K562 (cell line): ENCODE measurements at regions not wholly inside any gene's neighbourhood (a gene's known extent, or its start where the extent isn't known, plus 50 kb on each side); places are given as distances from the start of the nearest gene placed in this dataset.

Source experiments
- ATAC-seq: fragments of 200-7000 bp; cut with Tn5 transposase; 3 replicates; pipeline ENCODE4 v1.9.1; 2020; ENCODE audit warnings: moderate library complexity
- BruUV-seq: library from RNA; stranded (reverse); fragments of 400-500 nt; replicated peaks from 2 replicates; lab custom pipeline; 2021; lab: Mats Ljungman, UMichigan
- CTCF ChIA-PET: fragments of 300-600 bp; formaldehyde crosslinking; extraction: SDS; loops from one replicate; lab custom pipeline; 2021; ENCODE audit warnings: low intra/inter-chr PET ratio; lab: Yijun Ruan, JAX
- POLR2A ChIA-PET: fragments of 300-600, 350-650 bp; sonication (Branson Sonifier 250); formaldehyde crosslinking; extraction: SDS; loops from one replicate; lab custom pipeline; 2021; ENCODE audit warnings: antibody characterized with exemption, inconsistent platforms; lab: Yijun Ruan, JAX
- DNase-seq, 4 experiments: peaks; one replicate each; pipeline versions ENCODE4 v3.0.0 to v3.0.0-alpha.2; 2011 to 2018; ENCODE audit warnings: low spot score in 3 of 4, mixed read lengths in 3 of 4; ENCODE audit errors: extremely low read depth in 1 of 4
- FAIRE-seq: peaks from 2 replicates; lab custom pipeline; 2011; peaks lifted over from hg19 to GRCh38; lab: Jason Lieb, UNC
- H2AFZ ChIP-seq: 2 replicates; pipeline ENCODE4 v1.6.0; 2011; ENCODE audit warnings: low read depth, low read length, control low read depth, inconsistent platforms
- H3K27ac ChIP-seq: fragments of 200-600 bp; 3 replicates; pipeline ENCODE4 v1.8.0; 2011; ENCODE audit warnings: low read depth, mild to moderate bottlenecking, control low read depth, inconsistent platforms, low read length, moderate library complexity, mixed read lengths; ENCODE audit errors: extremely low read depth
- H3K27me3 ChIP-seq, 2 experiments: fragments of 300-600 bp in 1 of 2; 2 replicates in 1 of 2; 3 replicates in 1 of 2; pipeline versions ENCODE4 v1.6.0 to v1.8.0; 2011; ENCODE audit warnings: inconsistent platforms in 2 of 2, low read length in 2 of 2, mild to moderate bottlenecking in 1 of 2, mixed read lengths in 1 of 2, moderate library complexity in 1 of 2; ENCODE audit not compliant: control insufficient read depth in 2 of 2, insufficient read depth in 2 of 2
- H3K36me3 ChIP-seq: fragments of 300-600 bp; 3 replicates; pipeline ENCODE4 v1.8.0; 2011; ENCODE audit warnings: mild to moderate bottlenecking, low read length, inconsistent platforms; ENCODE audit not compliant: control insufficient read depth, insufficient read depth
- H3K4me1 ChIP-seq, 2 experiments: fragments of 200-600 bp in 1 of 2; replicated peaks in 1 of 2; 2 replicates in 1 of 2; 3 replicates in 1 of 2; pipeline versions ENCODE4 v1.5.1 to v1.8.0; 2011; ENCODE audit warnings: inconsistent platforms in 2 of 2, low read length in 2 of 2, mild to moderate bottlenecking in 1 of 2, mixed read lengths in 1 of 2, moderate library complexity in 1 of 2; ENCODE audit not compliant: control insufficient read depth in 2 of 2, insufficient read depth in 2 of 2
- H3K4me2 ChIP-seq: 2 replicates; pipeline ENCODE4 v1.6.1; 2011; ENCODE audit warnings: low read length, control low read depth, inconsistent platforms, mixed read lengths; ENCODE audit not compliant: insufficient read depth
- H3K4me3 ChIP-seq: fragments of 200-600 bp; sonication (generic), shearing (Covaris generic); 2 replicates; pipeline ENCODE4 v1.5.1; 2016; ENCODE audit warnings: control low read depth, inconsistent platforms
- H3K79me2 ChIP-seq: fragments of 200-600 bp; 3 replicates; pipeline ENCODE4 v1.8.0; 2011; ENCODE audit warnings: low read length, inconsistent platforms; ENCODE audit not compliant: control insufficient read depth, insufficient read depth
- H3K9ac ChIP-seq, 2 experiments: 2 replicates each; pipeline versions ENCODE4 v1.6.0 to v1.6.1; 2011; ENCODE audit warnings: low read depth in 2 of 2, low read length in 2 of 2, control low read depth in 1 of 2, inconsistent platforms in 1 of 2, mild to moderate bottlenecking in 1 of 2, mixed read lengths in 1 of 2; ENCODE audit not compliant: insufficient read depth in 1 of 2
- H3K9me1 ChIP-seq: one replicate; pipeline ENCODE4 v1.6.0; 2011; ENCODE audit warnings: inconsistent platforms, mild to moderate bottlenecking, low read length, moderate library complexity; ENCODE audit not compliant: control insufficient read depth, insufficient read depth
- H3K9me3 ChIP-seq: replicated peaks from 2 replicates; pipeline ENCODE4 v1.5.1; 2011; ENCODE audit warnings: low read depth, low read length, inconsistent platforms; ENCODE audit not compliant: control insufficient read depth, insufficient read depth
- H4K20me1 ChIP-seq: replicated peaks from 2 replicates; pipeline ENCODE4 v1.6.1; 2011; ENCODE audit warnings: low read length, inconsistent platforms, mixed read lengths; ENCODE audit not compliant: control insufficient read depth, insufficient read depth
- CAMTA2 ChIP-seq: fragments of 250-450 bp; sonication (Bioruptor Pico); conservative IDR thresholded peaks from 2 replicates; pipeline ENCODE4 v1.5.1; 2022
- COPS2 ChIP-seq: fragments of 450-650 bp; conservative IDR thresholded peaks from 2 replicates; pipeline ENCODE4 v1.6.1; 2016; ENCODE audit warnings: mild to moderate bottlenecking, moderate library complexity
- FOS ChIP-seq: IDR thresholded peaks from 3 replicates; pipeline ENCODE4 v1.6.1; 2011; ENCODE audit not compliant: insufficient read length; ENCODE audit errors: extremely low read depth
- NR1H2 ChIP-seq: sonication (generic); formaldehyde crosslinking; IDR thresholded peaks from 2 replicates; pipeline ENCODE4 v1.4.0; 2020; ENCODE audit warnings: mild to moderate bottlenecking, missing genetic modification reagents
- RUNX1 ChIP-seq: sonication (generic); IDR thresholded peaks from 2 replicates; pipeline ENCODE4 v1.6.1; 2016; ENCODE audit warnings: antibody characterized with exemption, low read depth
- ZKSCAN8 ChIP-seq: fragments of 200-800 bp; sonication (Bioruptor generic); IDR thresholded peaks from 2 replicates; pipeline ENCODE4 v1.6.1; 2016; ENCODE audit warnings: missing genetic modification characterization, missing compliant biosample characterization
- ZNF76 ChIP-seq: fragments of 250-450 bp; sonication (Bioruptor Pico); IDR thresholded peaks from 2 replicates; pipeline ENCODE4 v1.4.0; 2020; ENCODE audit warnings: mild to moderate bottlenecking, moderate library complexity, borderline replicate concordance
- WGBS: fragments of 100-300 bp; shearing (Covaris generic); methylation state at CpG from one replicate; pipeline ENCODE4 v1.1.6; 2016; ENCODE audit warnings: low coverage, mixed read lengths; ENCODE audit not compliant: insufficient coverage; ENCODE audit errors: missing lambda C conversion rate; 5-methylcytosine and 5-hydroxymethylcytosine counted together
- in situ Hi-C: fragments of 300-500 bp; cut with MboI; formaldehyde crosslinking; loops from 4 replicates; pipeline ENCODE4 v1.15.0; 2018; ENCODE audit warnings: inconsistent platforms, mixed read lengths
- intact Hi-C: fragments of 100-400 bp; cut with micrococcal nuclease; formaldehyde crosslinking; loops from 2 replicates; pipeline ENCODE4 v1.14.2; 2022
- TF ChIP-seq, protein P1 (sequence below): fragments of 250-450 bp; sonication (Bioruptor Pico); IDR thresholded peaks from 2 replicates; pipeline ENCODE4 v1.8.0; 2022; ENCODE audit warnings: inconsistent platforms
- TF ChIP-seq, protein P2 (sequence below): sonication (generic); formaldehyde crosslinking; IDR thresholded peaks from 2 replicates; pipeline ENCODE4 v1.8.1; 2023; ENCODE audit warnings: missing genetic modification reagents, mild to moderate bottlenecking, borderline replicate concordance
- TF ChIP-seq, protein P3 (sequence below): IDR thresholded peaks from 3 replicates; pipeline ENCODE4 v1.6.1; 2011; ENCODE audit warnings: borderline replicate concordance, mild to moderate bottlenecking, moderate library complexity; ENCODE audit not compliant: insufficient read length; ENCODE audit errors: extremely low read depth
- TF ChIP-seq, protein P4 (sequence below): sonication (generic); formaldehyde crosslinking; IDR thresholded peaks from 2 replicates; pipeline ENCODE4 v1.8.0; 2022; ENCODE audit warnings: mild to moderate bottlenecking, missing genetic modification reagents

DNA sequence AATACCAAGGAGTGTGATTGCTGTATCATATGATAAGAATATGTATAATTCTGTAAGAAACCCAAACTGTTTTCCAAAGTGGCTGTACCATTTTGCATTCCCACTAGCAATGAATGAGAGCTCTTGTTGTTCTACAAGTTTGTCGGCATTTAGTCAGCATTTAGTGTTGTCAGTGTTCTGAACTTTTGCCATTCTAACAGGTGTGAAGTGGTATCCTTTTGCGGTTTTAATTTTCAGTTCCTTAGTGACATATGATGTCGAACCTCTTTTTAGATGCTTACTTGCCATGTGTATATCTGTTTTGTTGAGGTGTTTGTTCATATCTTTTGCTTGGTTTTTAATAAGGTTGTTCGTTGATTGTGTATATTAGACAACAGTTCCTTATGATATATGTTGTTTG is 296.3 kb upstream of the IZUMO3 start:
- H3K9me1 ChIP-seq: no peaks in the 10 kb centered on the region
- CTCF ChIA-PET: no interaction called here
- no peak overlapping the region for H3K27ac ChIP-seq
- BruUV-seq: no TSS peak
- DNase-seq: no peak
- no peaks in the 10 kb centered on the region for H4K20me1 ChIP-seq
- no peaks in the 10 kb centered on the region for H3K4me1 ChIP-seq
- ATAC-seq: no peak
- no peaks in the 10 kb centered on the region for H3K36me3 ChIP-seq
- no peak overlapping the region for H3K4me3 ChIP-seq
- no peaks in the 10 kb centered on the region for H3K79me2 ChIP-seq
- H2AFZ ChIP-seq: no peak overlapping the region
- in situ Hi-C loops: no loop called here
- no peak for FAIRE-seq
- H3K9me3 ChIP-seq: no peaks in the 10 kb centered on the region
- no peak overlapping the region for H3K9ac ChIP-seq
- H3K4me2 ChIP-seq: no peak overlapping the region
- no CpG with 5 or more reads among the region's 4 CpGs for whole genome bisulfite sequencing
- no peaks in the 10 kb centered on the region for H3K27me3 ChIP-seq
- POLR2A ChIA-PET: no interaction called here
- intact Hi-C loops: no loop called here
- TF ChIP-seq, protein P1, sequence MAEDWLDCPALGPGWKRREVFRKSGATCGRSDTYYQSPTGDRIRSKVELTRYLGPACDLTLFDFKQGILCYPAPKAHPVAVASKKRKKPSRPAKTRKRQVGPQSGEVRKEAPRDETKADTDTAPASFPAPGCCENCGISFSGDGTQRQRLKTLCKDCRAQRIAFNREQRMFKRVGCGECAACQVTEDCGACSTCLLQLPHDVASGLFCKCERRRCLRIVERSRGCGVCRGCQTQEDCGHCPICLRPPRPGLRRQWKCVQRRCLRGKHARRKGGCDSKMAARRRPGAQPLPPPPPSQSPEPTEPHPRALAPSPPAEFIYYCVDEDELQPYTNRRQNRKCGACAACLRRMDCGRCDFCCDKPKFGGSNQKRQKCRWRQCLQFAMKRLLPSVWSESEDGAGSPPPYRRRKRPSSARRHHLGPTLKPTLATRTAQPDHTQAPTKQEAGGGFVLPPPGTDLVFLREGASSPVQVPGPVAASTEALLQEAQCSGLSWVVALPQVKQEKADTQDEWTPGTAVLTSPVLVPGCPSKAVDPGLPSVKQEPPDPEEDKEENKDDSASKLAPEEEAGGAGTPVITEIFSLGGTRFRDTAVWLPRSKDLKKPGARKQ (CRISPR knock-in tag): no peak
- TF ChIP-seq ZNF76 (CRISPR knock-in tag): no peak
- TF ChIP-seq, protein P2, sequence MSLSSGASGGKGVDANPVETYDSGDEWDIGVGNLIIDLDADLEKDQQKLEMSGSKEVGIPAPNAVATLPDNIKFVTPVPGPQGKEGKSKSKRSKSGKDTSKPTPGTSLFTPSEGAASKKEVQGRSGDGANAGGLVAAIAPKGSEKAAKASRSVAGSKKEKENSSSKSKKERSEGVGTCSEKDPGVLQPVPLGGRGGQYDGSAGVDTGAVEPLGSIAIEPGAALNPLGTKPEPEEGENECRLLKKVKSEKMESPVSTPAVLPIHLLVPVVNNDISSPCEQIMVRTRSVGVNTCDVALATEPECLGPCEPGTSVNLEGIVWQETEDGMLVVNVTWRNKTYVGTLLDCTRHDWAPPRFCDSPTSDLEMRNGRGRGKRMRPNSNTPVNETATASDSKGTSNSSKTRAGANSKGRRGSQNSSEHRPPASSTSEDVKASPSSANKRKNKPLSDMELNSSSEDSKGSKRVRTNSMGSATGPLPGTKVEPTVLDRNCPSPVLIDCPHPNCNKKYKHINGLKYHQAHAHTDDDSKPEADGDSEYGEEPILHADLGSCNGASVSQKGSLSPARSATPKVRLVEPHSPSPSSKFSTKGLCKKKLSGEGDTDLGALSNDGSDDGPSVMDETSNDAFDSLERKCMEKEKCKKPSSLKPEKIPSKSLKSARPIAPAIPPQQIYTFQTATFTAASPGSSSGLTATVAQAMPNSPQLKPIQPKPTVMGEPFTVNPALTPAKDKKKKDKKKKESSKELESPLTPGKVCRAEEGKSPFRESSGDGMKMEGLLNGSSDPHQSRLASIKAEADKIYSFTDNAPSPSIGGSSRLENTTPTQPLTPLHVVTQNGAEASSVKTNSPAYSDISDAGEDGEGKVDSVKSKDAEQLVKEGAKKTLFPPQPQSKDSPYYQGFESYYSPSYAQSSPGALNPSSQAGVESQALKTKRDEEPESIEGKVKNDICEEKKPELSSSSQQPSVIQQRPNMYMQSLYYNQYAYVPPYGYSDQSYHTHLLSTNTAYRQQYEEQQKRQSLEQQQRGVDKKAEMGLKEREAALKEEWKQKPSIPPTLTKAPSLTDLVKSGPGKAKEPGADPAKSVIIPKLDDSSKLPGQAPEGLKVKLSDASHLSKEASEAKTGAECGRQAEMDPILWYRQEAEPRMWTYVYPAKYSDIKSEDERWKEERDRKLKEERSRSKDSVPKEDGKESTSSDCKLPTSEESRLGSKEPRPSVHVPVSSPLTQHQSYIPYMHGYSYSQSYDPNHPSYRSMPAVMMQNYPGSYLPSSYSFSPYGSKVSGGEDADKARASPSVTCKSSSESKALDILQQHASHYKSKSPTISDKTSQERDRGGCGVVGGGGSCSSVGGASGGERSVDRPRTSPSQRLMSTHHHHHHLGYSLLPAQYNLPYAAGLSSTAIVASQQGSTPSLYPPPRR (CRISPR knock-in tag): no peak
- TF ChIP-seq RUNX1: no peak
- TF ChIP-seq NR1H2: no peak
- TF ChIP-seq, protein P3, sequence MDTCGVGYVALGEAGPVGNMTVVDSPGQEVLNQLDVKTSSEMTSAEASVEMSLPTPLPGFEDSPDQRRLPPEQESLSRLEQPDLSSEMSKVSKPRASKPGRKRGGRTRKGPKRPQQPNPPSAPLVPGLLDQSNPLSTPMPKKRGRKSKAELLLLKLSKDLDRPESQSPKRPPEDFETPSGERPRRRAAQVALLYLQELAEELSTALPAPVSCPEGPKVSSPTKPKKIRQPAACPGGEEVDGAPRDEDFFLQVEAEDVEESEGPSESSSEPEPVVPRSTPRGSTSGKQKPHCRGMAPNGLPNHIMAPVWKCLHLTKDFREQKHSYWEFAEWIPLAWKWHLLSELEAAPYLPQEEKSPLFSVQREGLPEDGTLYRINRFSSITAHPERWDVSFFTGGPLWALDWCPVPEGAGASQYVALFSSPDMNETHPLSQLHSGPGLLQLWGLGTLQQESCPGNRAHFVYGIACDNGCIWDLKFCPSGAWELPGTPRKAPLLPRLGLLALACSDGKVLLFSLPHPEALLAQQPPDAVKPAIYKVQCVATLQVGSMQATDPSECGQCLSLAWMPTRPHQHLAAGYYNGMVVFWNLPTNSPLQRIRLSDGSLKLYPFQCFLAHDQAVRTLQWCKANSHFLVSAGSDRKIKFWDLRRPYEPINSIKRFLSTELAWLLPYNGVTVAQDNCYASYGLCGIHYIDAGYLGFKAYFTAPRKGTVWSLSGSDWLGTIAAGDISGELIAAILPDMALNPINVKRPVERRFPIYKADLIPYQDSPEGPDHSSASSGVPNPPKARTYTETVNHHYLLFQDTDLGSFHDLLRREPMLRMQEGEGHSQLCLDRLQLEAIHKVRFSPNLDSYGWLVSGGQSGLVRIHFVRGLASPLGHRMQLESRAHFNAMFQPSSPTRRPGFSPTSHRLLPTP: no peak
- TF ChIP-seq FOS: no peak
- TF ChIP-seq CAMTA2: no peak
- TF ChIP-seq, protein P4, sequence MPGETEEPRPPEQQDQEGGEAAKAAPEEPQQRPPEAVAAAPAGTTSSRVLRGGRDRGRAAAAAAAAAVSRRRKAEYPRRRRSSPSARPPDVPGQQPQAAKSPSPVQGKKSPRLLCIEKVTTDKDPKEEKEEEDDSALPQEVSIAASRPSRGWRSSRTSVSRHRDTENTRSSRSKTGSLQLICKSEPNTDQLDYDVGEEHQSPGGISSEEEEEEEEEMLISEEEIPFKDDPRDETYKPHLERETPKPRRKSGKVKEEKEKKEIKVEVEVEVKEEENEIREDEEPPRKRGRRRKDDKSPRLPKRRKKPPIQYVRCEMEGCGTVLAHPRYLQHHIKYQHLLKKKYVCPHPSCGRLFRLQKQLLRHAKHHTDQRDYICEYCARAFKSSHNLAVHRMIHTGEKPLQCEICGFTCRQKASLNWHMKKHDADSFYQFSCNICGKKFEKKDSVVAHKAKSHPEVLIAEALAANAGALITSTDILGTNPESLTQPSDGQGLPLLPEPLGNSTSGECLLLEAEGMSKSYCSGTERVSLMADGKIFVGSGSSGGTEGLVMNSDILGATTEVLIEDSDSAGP (CRISPR knock-in tag): no peak
- no peak for TF ChIP-seq ZKSCAN8
- no peak for TF ChIP-seq COPS2
